ENCODE measurements at regions not wholly inside any gene's neighbourhood (a gene's known extent, or its start where the extent isn't known, plus 50 kb on each side); places are given as distances from the start of the nearest gene placed in this dataset.

GRCh38 chr21:24870633-24871032 lies 736.6 kb downstream of the MRPL39 start:
- H3K27ac Mint-ChIP-seq, result no peak overlapping the region
- peaks cover 9% of the 10 kb centered on the region for H3K9me3 Mint-ChIP-seq
- no peak overlapping the region for H3K4me3 Mint-ChIP-seq
- H3K4me1 Mint-ChIP-seq (ENCODE audit: low read depth), result no peaks in the 10 kb centered on the region
- H3K36me3 Mint-ChIP-seq (ENCODE audit: low read depth), result no peaks in the 10 kb centered on the region
- H3K27me3 Mint-ChIP-seq, result no peaks in the 10 kb centered on the region

GRCh38 chr21:24869862-24870261 lies 737.4 kb downstream of the MRPL39 start:
- Mint-ChIP-seq H3K9me3 (peaks cover 9% of the 10 kb centered on the region), H3K36me3 (ENCODE audit: low read depth) (no peaks in the 10 kb centered on the region), H3K4me1 (ENCODE audit: low read depth) (no peaks in the 10 kb centered on the region), H3K4me3 (no peak overlapping the region), H3K27me3 (no peaks in the 10 kb centered on the region), H3K27ac (no peak overlapping the region)

- Mint-ChIP-seq H3K9me3 (peaks cover 4% of the 10 kb centered on the region), H3K4me3 (no peak overlapping the region), H3K36me3 (ENCODE audit: low read depth) (no peaks in the 10 kb centered on the region), H3K27me3 (no peaks in the 10 kb centered on the region), H3K4me1 (ENCODE audit: low read depth) (no peaks in the 10 kb centered on the region), H3K27ac (no peak overlapping the region)
Measured at GRCh38 chr21:24868117-24868516, 739.2 kb downstream of the MRPL39 start.

GRCh38 chr21:24861471-24861870 lies 745.8 kb downstream of the MRPL39 start:
- Mint-ChIP-seq H3K36me3 (ENCODE audit: low read depth) (no peaks in the 10 kb centered on the region), H3K4me3 (no peak overlapping the region), H3K27me3 (no peaks in the 10 kb centered on the region), H3K9me3 (no peaks in the 10 kb centered on the region), H3K27ac (no peak overlapping the region), H3K4me1 (ENCODE audit: low read depth) (no peaks in the 10 kb centered on the region)

DNA sequence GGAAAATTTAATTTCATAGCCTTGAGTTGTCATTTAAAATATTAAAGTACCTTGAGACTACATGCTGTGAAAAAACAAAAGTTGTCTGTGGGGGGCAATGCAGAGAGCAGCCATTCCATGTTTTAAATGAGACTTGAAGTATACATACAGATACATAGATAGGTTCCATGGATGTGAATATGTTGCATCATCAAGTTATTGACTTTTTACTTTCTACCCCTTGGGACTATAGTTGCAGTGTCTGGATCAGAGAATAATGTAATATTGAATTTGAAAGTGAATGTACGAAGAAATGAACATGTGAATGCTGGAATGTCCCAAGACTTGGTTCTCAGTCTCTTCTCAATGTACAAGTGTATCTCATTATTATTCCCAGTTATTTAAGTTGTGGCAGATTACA lies 751.0 kb downstream of the MRPL39 start:
- Mint-ChIP-seq H3K27ac (no peak overlapping the region), H3K36me3 (ENCODE audit: low read depth) (no peaks in the 10 kb centered on the region), H3K4me1 (ENCODE audit: low read depth) (no peaks in the 10 kb centered on the region), H3K4me3 (no peak overlapping the region), H3K27me3 (no peaks in the 10 kb centered on the region), H3K9me3 (no peaks in the 10 kb centered on the region)

GRCh38 chr21:24852610-24853195 lies 754.6 kb downstream of the MRPL39 start:
- Mint-ChIP-seq H3K9me3 (no peaks in the 10 kb centered on the region), H3K4me3 (no peak overlapping the region), H3K36me3 (ENCODE audit: low read depth) (no peaks in the 10 kb centered on the region), H3K27ac (no peak overlapping the region), H3K27me3 (no peaks in the 10 kb centered on the region), H3K4me1 (ENCODE audit: low read depth) (no peaks in the 10 kb centered on the region)

DNA sequence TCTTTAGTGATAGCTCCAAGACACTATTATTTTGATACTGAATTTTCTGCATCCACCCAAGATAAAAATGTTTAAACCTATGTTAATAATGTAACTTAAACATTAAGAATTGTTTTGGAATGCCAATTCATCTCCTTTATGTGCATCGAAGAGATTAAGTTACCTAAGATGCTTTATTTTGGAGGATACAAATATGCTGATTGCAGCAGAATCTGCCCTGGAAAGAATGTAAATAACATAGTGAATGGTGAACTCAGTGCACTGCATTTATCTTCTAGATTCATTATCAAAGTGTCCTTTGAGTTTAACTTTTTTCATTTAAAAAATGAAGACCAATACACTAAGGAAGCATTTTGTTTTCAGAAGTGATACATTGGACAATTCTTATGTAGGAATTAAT lies 757.2 kb downstream of the MRPL39 start:
- Mint-ChIP-seq H3K27me3 (no peaks in the 10 kb centered on the region), H3K4me1 (ENCODE audit: low read depth) (no peaks in the 10 kb centered on the region), H3K36me3 (ENCODE audit: low read depth) (no peaks in the 10 kb centered on the region), H3K27ac (no peak overlapping the region), H3K9me3 (no peaks in the 10 kb centered on the region), H3K4me3 (no peak overlapping the region)

- H3K4me3 Mint-ChIP-seq, result no peak overlapping the region
- H3K36me3 Mint-ChIP-seq (ENCODE audit: low read depth), result no peaks in the 10 kb centered on the region
- no peaks in the 10 kb centered on the region for H3K4me1 Mint-ChIP-seq (ENCODE audit: low read depth)
- H3K27ac Mint-ChIP-seq, result no peak overlapping the region
- H3K9me3 Mint-ChIP-seq, result no peaks in the 10 kb centered on the region
- no peaks in the 10 kb centered on the region for H3K27me3 Mint-ChIP-seq
Measured at GRCh38 chr21:24844671-24845070, 762.6 kb downstream of the MRPL39 start.

DNA sequence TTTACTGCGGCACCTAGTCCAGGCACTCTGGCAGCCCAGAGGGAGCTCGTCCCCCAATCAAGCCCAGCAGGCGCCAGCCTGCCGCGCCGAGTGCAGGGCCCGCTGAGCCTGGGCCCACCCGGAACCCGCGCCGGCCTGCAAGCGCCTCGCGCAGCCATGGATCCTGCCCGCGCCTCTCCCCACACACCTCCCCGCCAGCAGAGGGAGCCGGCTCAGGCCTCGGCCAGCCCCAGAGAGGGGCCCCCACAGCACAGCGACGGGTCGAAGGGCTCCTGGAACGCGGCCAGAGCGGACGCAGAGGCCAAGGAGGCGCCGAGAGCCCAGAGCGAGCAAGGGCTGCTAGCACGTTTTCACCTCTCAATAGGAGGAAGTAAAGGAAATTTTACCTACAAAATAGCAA lies 767.0 kb downstream of the MRPL39 start:
- Mint-ChIP-seq H3K4me1 (ENCODE audit: low read depth) (no peaks in the 10 kb centered on the region), H3K36me3 (ENCODE audit: low read depth) (no peaks in the 10 kb centered on the region), H3K4me3 (no peak overlapping the region), H3K27me3 (no peaks in the 10 kb centered on the region), H3K27ac (no peak overlapping the region), H3K9me3 (no peaks in the 10 kb centered on the region)

- Mint-ChIP-seq H3K4me1 (ENCODE audit: low read depth) (no peaks in the 10 kb centered on the region), H3K27ac (no peak overlapping the region), H3K4me3 (no peak overlapping the region), H3K9me3 (no peaks in the 10 kb centered on the region), H3K36me3 (ENCODE audit: low read depth) (no peaks in the 10 kb centered on the region), H3K27me3 (no peaks in the 10 kb centered on the region)
Measured at GRCh38 chr21:24832961-24833360, 774.3 kb downstream of the MRPL39 start.

DNA sequence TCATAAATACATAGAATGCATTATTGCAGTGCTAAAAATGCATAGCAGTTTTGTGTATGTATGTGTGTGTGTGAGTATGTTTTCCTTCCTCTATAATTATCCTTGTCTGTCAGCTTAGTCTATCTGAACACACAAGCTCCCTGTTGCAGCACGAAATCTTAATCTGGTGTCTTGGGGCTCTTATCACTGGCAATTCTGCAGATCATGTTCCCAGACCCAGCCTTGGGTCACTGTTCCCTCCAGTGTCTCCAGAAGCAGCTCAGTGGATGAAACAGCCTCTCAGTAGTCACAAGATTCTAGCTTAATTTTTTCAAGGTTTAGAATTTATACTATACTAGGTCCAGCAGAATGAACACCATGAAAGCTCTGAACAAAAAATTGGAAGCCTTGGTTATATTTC lies 777.9 kb downstream of the MRPL39 start:
- Mint-ChIP-seq H3K27me3 (no peaks in the 10 kb centered on the region), H3K4me3 (no peak overlapping the region), H3K36me3 (ENCODE audit: low read depth) (no peaks in the 10 kb centered on the region), H3K27ac (no peak overlapping the region), H3K4me1 (ENCODE audit: low read depth) (no peaks in the 10 kb centered on the region), H3K9me3 (no peaks in the 10 kb centered on the region)

GRCh38 chr21:24826822-24827221 lies 780.5 kb downstream of the MRPL39 start:
- no peaks in the 10 kb centered on the region for H3K9me3 Mint-ChIP-seq
- no peak overlapping the region for H3K4me3 Mint-ChIP-seq
- H3K4me1 Mint-ChIP-seq (ENCODE audit: low read depth), result no peaks in the 10 kb centered on the region
- no peak overlapping the region for H3K27ac Mint-ChIP-seq
- no peaks in the 10 kb centered on the region for H3K36me3 Mint-ChIP-seq (ENCODE audit: low read depth)
- H3K27me3 Mint-ChIP-seq, result no peaks in the 10 kb centered on the region

DNA sequence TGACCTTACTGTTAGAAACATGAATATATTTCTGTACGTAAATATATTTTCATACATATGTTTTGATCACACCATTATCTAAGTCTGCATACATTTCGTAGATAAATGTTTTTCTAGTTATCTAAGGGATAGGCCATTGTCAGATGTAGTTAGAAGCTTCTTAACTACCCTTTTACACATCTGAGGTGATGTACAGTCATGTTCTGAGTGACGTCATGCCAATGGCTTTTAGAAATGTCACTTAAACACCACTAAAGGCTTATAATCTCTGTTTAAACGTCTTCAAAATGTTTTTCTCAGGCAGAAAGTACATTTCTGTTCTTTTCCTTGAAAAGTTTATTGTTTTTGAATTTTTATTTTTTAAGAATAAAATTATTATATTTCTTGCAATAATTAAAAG lies 781.9 kb downstream of the MRPL39 start:
- no peak overlapping the region for H3K4me3 Mint-ChIP-seq
- no peak overlapping the region for H3K27ac Mint-ChIP-seq
- H3K4me1 Mint-ChIP-seq (ENCODE audit: low read depth), result no peaks in the 10 kb centered on the region
- H3K9me3 Mint-ChIP-seq, result no peaks in the 10 kb centered on the region
- H3K36me3 Mint-ChIP-seq (ENCODE audit: low read depth), result no peaks in the 10 kb centered on the region
- H3K27me3 Mint-ChIP-seq, result no peaks in the 10 kb centered on the region

GRCh38 chr21:24824209-24824608 lies 783.1 kb downstream of the MRPL39 start:
- Mint-ChIP-seq H3K36me3 (ENCODE audit: low read depth) (no peaks in the 10 kb centered on the region), H3K9me3 (no peaks in the 10 kb centered on the region), H3K4me3 (no peak overlapping the region), H3K27ac (no peak overlapping the region), H3K27me3 (no peaks in the 10 kb centered on the region), H3K4me1 (ENCODE audit: low read depth) (no peaks in the 10 kb centered on the region)

DNA sequence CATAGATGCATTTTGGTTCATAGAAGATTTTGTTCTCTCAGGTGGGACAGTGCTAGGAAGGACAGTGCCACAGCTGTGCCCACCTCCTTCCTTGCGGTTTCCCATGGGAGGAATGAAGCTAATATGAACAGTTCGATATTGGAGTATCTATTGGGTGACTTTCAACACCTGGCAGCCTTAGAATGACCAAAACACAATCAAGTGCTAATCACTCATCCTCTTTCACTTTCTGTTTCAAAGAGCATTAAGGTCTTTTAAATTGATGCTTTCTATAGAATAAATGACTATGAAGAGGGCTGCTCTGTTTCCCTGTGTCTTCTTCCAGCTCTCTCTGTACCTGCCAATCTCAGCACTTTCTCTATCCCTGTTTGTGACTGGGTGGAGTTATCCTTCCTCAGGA lies 784.0 kb downstream of the MRPL39 start:
- H3K9me3 Mint-ChIP-seq, result no peaks in the 10 kb centered on the region
- no peaks in the 10 kb centered on the region for H3K27me3 Mint-ChIP-seq

GRCh38 chr21:24785033-24785432 lies 822.2 kb downstream of the MRPL39 start:
- no peaks in the 10 kb centered on the region for H3K36me3 Mint-ChIP-seq (ENCODE audit: low read depth)
- no peak overlapping the region for H3K4me3 Mint-ChIP-seq
- H3K9me3 Mint-ChIP-seq, result no peaks in the 10 kb centered on the region
- no peak overlapping the region for H3K27ac Mint-ChIP-seq
- H3K27me3 Mint-ChIP-seq, result no peaks in the 10 kb centered on the region
- no peaks in the 10 kb centered on the region for H3K4me1 Mint-ChIP-seq (ENCODE audit: low read depth)

More for the DNA sequence above, 784.0 kb downstream of the MRPL39 start:
- Mint-ChIP-seq H3K27ac (no peak overlapping the region), H3K36me3 (ENCODE audit: low read depth) (no peaks in the 10 kb centered on the region), H3K4me1 (ENCODE audit: low read depth) (no peaks in the 10 kb centered on the region), H3K4me3 (no peak overlapping the region)

All from stimulated activated naive CD8-positive, alpha-beta T cell treated with anti-CD3 and anti-CD28 coated beads, Interleukin-15, Interleukin-2, amounts not matched to agents 100 ng/mL and 50 ng/mL, for 24 hours (primary cell).